GM19238 (cell line): ENCODE measurements at regions not wholly inside any gene's neighbourhood (a gene's known extent, or its start where the extent isn't known, plus 50 kb on each side); places are given as distances from the start of the nearest gene placed in this dataset.

Source experiments
- DNase-seq: peaks from one replicate; pipeline ENCODE4 v3.0.0; 2011; ENCODE audit warnings: low spot score; ENCODE audit not compliant: insufficient read length

- no peak for DNase-seq
These were observed 471.8 kb downstream of the TFAP2A start for GRCh38 chr6:9943026-9943425.

GRCh38 chr6:9942131-9942530 lies 472.7 kb downstream of the TFAP2A start:
- DNase-seq: no peak

DNA sequence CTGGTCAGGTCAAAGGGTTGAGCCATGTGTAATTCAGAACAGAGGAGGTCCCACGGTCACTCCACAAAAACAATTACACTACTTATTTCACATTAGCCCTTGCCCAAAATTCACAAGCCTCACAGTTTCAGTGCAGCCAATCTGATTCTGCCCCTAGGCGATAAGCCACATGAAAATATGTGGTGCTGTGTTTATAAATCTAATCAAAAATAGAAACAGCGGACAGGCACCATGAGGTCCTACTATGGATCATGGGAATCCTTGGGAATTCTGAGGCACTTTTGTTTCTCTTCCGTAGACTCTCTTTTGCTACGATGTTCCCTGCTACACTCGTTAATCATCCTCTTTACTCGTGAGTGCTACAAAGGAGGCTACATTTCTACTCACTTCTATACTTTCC lies 476.1 kb downstream of the TFAP2A start:
- DNase-seq: no peak

GRCh38 chr6:9937031-9937763 lies 477.7 kb downstream of the TFAP2A start:
- no peak for DNase-seq

DNA sequence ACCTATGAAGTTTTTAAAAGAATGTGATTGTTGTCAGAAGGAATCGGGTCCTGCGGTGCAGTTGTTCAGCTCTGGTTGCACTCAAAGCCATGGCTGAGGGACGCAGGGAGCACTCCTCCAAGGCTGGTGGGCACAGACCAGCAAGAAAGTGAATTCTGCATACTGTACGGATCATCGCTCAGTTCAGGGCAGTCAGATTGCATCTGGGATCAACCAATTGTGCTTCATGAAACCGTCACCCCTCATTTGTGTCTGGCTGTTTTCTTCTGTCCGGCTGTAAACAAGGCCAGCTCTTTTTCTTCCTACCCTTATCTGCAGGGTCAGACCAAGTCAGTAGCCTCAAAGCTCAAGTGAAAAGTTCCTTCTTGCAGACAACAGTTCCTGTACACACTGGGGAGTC lies 478.3 kb downstream of the TFAP2A start:
- no peak for DNase-seq

GRCh38 chr6:9933677-9934076 lies 481.2 kb downstream of the TFAP2A start:
- DNase-seq: no peak

GRCh38 chr6:9927275-9927674 lies 487.6 kb downstream of the TFAP2A start:
- DNase-seq: no peak

DNA sequence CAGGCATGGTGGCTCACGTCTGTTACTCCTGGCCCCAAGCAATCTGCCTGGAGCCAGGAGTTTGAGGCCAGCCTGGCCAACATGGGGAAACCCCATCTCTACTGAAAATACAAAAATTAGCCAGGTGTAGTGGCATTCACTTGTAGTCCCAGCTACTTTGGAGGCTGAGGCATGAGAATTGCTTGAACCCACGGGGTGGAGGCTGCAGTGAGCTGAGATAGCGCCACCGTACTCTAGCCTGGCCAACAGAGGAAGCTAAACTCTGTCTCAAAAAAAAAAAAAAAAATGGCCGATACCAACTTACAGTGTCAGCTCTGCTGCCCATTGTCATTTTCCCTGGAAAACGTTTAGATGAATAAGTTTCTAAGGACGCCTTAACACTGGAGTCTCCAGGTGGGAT lies 489.9 kb downstream of the TFAP2A start:
- DNase-seq: no peak

DNA sequence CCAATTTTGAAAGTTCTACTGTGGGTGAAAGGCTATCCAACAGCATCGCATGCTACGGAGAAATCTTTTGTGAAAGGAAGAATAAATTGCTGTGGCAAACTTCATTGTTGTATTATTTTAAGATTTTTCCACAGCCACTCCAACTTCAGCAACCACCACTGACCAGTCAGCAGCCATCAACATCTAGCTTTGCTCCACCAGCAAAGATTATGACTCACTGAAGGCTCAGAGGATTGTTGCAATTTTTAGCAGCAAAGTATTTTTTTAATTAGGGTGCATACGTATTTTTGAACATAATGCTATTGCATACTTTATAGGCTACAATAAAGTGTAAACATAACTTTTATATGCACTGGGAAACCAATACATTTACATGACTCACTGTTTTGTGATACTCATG lies 493.5 kb downstream of the TFAP2A start:
- DNase-seq: no peak

- no peak for DNase-seq
These were observed 499.9 kb downstream of the TFAP2A start for GRCh38 chr6:9914951-9915350.

DNA sequence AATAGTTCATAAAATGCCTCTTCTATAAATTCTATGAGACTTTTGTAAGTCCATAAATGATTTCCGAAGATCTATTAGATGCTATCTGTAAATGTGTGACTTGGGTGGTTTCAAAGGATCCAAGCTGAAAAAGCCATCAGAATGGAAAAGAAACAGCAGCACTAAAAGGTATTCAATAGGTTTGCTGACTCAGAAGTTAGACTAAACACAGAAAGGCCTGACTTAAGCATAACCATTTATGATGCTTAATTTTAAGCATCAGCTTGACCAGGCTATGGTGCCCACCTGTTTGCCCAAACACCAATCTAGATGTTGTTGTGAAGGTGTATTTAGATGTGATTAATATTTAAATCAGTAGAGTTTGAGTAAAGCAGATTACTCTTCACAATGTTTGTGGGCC lies 513.5 kb downstream of the TFAP2A start:
- no peak for DNase-seq

GRCh38 chr6:9896806-9897205 lies 518.1 kb downstream of the TFAP2A start:
- DNase-seq: no peak

- DNase-seq: no peak
These were observed 524.0 kb downstream of the TFAP2A start for GRCh38 chr6:9890893-9891292.

GRCh38 chr6:9890469-9890868 lies 524.4 kb downstream of the TFAP2A start:
- DNase-seq: no peak

DNA sequence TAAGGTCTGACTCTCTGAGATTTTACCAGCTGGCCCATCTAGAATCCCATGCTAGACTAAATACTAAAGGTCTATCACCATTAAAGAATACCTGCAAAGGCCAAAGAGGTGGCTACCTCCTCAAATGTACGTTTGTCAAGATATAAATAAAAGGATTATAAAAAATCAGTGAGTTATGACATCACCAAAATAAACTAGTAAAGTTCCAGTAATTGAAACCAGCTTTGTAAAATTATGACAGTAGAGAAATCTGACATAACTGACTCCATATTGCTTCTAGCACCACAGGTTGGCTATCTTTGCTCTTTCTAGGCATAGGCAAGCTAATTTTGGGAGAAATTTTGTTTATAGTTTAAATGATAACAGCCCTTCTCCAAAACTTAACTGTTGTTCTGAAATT lies 536.3 kb downstream of the TFAP2A start:
- no peak for DNase-seq

GRCh38 chr6:9875605-9876353 lies 539.1 kb downstream of the TFAP2A start:
- no peak for DNase-seq

- DNase-seq: no peak
These were observed 552.2 kb downstream of the TFAP2A start for GRCh38 chr6:9862603-9863167.

GRCh38 chr6:9851541-9852380 lies 563.1 kb downstream of the TFAP2A start:
- no peak for DNase-seq

DNA sequence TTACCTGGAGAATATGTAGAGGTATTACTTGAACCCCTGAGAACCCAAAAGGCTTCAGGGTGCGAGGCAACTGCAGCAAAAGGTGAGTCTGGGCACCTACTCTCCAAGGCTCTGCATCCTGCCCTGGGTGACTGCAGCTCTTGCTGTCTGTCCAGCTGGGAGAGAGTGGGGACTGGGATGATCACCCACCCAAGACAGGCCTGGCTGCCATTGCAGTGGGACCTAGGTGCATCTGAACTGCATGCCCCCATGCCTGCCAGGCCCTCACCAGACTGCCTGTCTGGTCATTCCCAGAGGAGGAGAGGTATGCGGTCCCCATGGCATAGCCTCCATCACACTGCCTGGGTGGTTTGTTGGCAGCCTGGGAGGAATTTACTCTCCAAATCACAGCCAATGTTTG lies 563.9 kb downstream of the TFAP2A start:
- no peak for DNase-seq

GRCh38 chr6:9848094-9848493 lies 566.8 kb downstream of the TFAP2A start:
- no peak for DNase-seq

GRCh38 chr6:9841886-9842725 lies 572.8 kb downstream of the TFAP2A start:
- DNase-seq: no peak
